ENCODE measurements at regions not wholly inside any gene's neighbourhood (a gene's known extent, or its start where the extent isn't known, plus 50 kb on each side); places are given as distances from the start of the nearest gene placed in this dataset.

- intact Hi-C loops (cut with micrococcal nuclease; ENCODE audit: unreplicated experiment) (no loop called here), in situ Hi-C loops (cut with HindIII; ENCODE audit: extremely low pct_ligation_motif_present, low pct_unique_long_range_greater_than_20kb) (no loop called here)
- WGBS (ENCODE audit: low lambda C conversion rate), result 0% methylated on average over 3 of the region's 3 CpGs
- no peaks in the 10 kb centered on the region for H4K20me1 ChIP-seq (ENCODE audit: insufficient read depth, low read length)
- ChIA-PET POLR2A (no interaction called here), CTCF (ENCODE audit: low intra/inter-chr PET ratio, low total read pairs) (no interaction called here)
- H2AFZ ChIP-seq (ENCODE audit: low read length), result no peak overlapping the region
- BruUV-seq (replicated peaks), result no TSS peak
- H3K36me3 ChIP-seq (replicated peaks in 1 of 2; ENCODE audit: control insufficient read depth in 1 of 2, insufficient read depth in 2 of 2, low read length in 2 of 2), result no peaks in the 10 kb centered on the region
- no peak overlapping the region for H3K4me2 ChIP-seq (ENCODE audit: low read depth, low read length)
- no peak overlapping the region for H3K9ac ChIP-seq (ENCODE audit: insufficient read depth, low read depth, low read length)
- no peak for ATAC-seq
- no peaks in the 10 kb centered on the region for H3K79me2 ChIP-seq (ENCODE audit: insufficient read depth, low read length)
- no peak for DNase-seq (ENCODE audit: low spot score)
- no peaks in the 10 kb centered on the region; a peak in 1 of 5 replicates for H3K27me3 ChIP-seq (ENCODE audit: control insufficient read depth in 1 of 2, insufficient read depth in 2 of 2, low read length in 2 of 2)
- no peak overlapping the region for H3K27ac ChIP-seq (ENCODE audit: extremely low read length, insufficient read depth, low read length)
- H3K4me3 ChIP-seq (replicated peaks in 1 of 3; ENCODE audit: insufficient read depth in 1 of 3, low read depth in 2 of 3, low read length in 3 of 3), result no peak overlapping the region
- H3K9me3 ChIP-seq (ENCODE audit: low read length), result no peaks in the 10 kb centered on the region
- no peaks in the 10 kb centered on the region for H3K4me1 ChIP-seq (ENCODE audit: insufficient read depth, low read length)
- no peak for FAIRE-seq
- TF ChIP-seq ELK4 (CRISPR knock-in tag; IDR thresholded peaks at IDR 0.05; ENCODE audit: borderline replicate concordance) (no peak), ZNF724P (CRISPR knock-in tag; IDR thresholded peaks at IDR 0.05; ENCODE audit: borderline replicate concordance) (no peak), SOX6 (IDR thresholded peaks at IDR 0.05) (no peak), SOX6 (CRISPR knock-in tag; IDR thresholded peaks at IDR 0.05) (no peak), NCOR1 (IDR thresholded peaks at IDR 0.05; ENCODE audit: borderline replicate concordance, low read length) (no peak), CHCHD3 (CRISPR knock-in tag; IDR thresholded peaks at IDR 0.05) (no peak), ZNF747 (CRISPR knock-in tag; IDR thresholded peaks at IDR 0.05; ENCODE audit: borderline replicate concordance) (no peak), ZSCAN21 (CRISPR knock-in tag; IDR thresholded peaks at IDR 0.05; ENCODE audit: borderline replicate concordance) (no peak), ZNF24 (IDR thresholded peaks at IDR 0.05) (no peak), LRRFIP1 (CRISPR knock-in tag; conservative IDR thresholded peaks at IDR 0.05) (no peak), ZNF83 (CRISPR knock-in tag; IDR thresholded peaks at IDR 0.05; ENCODE audit: borderline replicate concordance) (no peak), ZNF75D (CRISPR knock-in tag; IDR thresholded peaks at IDR 0.05; ENCODE audit: borderline replicate concordance) (no peak), TMF1 (CRISPR knock-in tag; IDR thresholded peaks at IDR 0.05; ENCODE audit: low read depth) (no peak), TRIM24 (CRISPR knock-in tag; IDR thresholded peaks at IDR 0.05) (no peak)
- TF ChIP-seq, protein P1, sequence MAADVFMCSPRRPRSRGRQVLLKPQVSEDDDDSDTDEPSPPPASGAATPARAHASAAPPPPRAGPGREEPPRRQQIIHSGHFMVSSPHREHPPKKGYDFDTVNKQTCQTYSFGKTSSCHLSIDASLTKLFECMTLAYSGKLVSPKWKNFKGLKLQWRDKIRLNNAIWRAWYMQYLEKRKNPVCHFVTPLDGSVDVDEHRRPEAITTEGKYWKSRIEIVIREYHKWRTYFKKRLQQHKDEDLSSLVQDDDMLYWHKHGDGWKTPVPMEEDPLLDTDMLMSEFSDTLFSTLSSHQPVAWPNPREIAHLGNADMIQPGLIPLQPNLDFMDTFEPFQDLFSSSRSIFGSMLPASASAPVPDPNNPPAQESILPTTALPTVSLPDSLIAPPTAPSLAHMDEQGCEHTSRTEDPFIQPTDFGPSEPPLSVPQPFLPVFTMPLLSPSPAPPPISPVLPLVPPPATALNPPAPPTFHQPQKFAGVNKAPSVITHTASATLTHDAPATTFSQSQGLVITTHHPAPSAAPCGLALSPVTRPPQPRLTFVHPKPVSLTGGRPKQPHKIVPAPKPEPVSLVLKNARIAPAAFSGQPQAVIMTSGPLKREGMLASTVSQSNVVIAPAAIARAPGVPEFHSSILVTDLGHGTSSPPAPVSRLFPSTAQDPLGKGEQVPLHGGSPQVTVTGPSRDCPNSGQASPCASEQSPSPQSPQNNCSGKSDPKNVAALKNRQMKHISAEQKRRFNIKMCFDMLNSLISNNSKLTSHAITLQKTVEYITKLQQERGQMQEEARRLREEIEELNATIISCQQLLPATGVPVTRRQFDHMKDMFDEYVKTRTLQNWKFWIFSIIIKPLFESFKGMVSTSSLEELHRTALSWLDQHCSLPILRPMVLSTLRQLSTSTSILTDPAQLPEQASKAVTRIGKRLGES (CRISPR knock-in tag; IDR thresholded peaks at IDR 0.05; ENCODE audit: borderline replicate concordance), result no peak
- TF ChIP-seq, protein P2, sequence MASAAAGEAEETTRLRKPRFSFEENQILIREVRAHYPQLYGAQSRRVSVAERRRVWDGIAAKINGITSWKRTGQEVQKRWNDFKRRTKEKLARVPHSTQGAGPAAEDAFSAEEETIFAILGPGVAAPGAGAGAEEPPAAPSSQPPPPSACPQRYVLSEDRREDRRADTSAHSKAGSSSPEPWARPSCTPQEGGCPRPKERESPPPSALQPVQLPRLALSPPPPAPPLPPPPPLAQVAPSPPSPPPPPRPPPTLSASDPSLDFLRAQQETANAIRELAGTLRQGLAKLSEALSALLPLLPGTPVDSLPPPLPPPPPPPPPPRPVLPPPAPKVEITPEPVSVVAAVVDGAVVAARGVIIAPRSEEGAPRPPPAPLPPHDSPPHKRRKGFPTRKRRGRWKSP (CRISPR knock-in tag; IDR thresholded peaks at IDR 0.05), result no peak
- TF ChIP-seq, protein P3, sequence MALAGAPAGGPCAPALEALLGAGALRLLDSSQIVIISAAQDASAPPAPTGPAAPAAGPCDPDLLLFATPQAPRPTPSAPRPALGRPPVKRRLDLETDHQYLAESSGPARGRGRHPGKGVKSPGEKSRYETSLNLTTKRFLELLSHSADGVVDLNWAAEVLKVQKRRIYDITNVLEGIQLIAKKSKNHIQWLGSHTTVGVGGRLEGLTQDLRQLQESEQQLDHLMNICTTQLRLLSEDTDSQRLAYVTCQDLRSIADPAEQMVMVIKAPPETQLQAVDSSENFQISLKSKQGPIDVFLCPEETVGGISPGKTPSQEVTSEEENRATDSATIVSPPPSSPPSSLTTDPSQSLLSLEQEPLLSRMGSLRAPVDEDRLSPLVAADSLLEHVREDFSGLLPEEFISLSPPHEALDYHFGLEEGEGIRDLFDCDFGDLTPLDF (CRISPR knock-in tag; IDR thresholded peaks at IDR 0.05), result no peak
Measured at GRCh38 chr5:72036951-72037350, 70.3 kb upstream of the MAP1B start.
